Kidney glomerular epithelial cell (primary cell): ENCODE measurements at regions not wholly inside any gene's neighbourhood (a gene's known extent, or its start where the extent isn't known, plus 50 kb on each side); places are given as distances from the start of the nearest gene placed in this dataset.

Experiments
- DNase-seq: peaks from one replicate; lab custom pipeline; 2025; lab: John Stamatoyannopoulos, UW

DNA sequence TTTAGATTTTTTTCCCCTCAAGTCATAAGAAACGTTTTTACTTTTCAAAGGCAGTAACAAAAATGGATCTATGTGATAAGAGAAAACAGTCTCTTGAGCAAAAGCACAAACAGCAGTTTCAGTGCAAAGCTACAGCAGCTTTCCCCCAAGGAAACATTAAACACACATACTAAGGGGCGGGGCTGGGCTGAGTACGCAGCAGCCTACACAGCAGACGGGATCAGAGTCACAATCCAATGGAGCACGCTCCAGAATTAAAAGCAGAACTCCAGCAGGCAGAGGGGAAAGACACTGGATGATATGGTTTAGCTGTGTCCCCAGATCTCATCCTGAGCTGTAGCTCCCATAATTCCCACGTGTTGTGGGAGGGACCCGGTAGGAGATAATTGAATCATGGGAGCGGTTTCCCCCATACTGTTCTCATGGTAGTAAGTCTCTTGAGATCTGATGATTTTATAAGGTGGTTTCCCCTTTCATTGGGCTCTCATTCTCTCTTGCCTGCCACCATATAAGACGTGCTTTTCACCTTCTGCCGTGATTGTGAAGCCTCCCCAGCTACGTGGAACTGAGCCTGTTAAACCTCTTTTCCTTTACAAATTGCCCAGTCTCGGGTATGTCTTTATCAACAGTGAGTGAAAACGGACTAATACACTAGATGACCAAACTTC is 116.2 kb upstream of the SLCO3A1 start:
- no peak for DNase-seq

DNA sequence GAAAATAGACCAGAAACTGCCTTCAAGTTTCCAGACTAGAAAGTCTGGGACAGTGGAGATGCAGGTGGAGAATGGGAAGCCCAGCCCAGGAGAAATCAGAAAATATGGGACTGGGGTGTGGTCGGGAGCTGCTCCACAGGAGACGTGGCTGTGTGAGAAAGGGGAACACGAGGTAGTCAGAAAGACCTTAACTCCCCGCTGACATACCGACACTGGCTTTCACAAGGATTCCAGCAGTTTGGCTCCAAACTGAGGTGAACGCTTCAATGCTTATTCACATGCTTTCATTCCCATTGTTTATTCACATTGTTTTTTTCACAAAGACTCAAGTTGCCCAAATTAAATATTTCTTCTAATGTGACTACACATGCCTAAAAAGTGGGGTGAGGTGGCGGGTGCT is 111.5 kb upstream of the SLCO3A1 start:
- no peak for DNase-seq

DNA sequence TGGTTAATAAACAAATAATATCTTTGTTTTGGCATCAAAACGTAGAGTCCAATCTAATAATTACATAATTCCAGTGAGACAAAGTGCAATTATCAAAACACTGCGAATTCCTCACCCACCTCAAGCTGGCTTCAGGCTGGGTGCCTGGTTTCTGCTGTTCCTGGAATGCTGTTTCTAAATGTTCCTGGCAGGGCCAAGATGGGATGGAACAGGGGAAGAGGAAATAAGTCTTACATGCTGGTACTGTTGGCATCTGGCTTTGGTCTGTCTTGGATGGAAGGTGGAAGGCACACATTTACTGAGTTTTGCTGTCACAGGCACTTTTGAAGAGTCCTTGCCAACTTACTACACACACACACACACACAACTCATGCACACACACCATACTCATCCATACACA is 101.9 kb upstream of the SLCO3A1 start:
- DNase-seq, result no peak

DNA sequence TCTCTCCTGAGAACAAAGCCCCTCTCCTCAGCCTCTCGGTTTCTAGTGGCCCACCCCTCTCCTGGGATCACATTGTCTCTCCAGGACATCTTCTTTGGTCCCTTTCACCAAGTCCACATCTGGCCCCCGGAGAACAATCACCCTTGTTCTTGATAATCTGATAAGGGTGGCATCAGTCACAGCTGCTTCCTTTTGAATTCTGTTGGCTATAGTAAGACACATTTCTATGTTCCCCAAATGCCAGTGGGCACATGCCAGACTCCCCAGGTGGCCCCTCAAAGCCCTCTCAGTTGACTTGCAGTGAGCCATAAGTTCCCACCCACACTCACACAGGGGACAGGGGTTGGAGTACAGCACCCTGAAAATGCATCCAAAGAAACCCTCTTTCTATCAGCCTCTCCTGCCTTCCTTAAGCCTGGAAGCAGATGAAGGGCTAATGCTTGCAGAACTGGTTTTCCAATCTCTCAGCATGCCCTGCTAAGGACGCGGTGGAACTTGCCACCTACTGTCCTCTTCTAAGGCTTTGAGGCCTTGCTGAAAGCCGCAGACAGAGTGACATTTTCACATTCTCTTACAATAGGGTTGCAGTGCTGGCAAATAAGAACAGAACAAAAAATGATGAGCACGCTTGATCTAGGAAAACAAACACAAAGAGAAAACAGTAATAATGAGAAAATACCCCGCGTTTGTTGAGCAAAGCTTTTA is 101.3 kb upstream of the SLCO3A1 start:
- DNase-seq, result no peak

DNA sequence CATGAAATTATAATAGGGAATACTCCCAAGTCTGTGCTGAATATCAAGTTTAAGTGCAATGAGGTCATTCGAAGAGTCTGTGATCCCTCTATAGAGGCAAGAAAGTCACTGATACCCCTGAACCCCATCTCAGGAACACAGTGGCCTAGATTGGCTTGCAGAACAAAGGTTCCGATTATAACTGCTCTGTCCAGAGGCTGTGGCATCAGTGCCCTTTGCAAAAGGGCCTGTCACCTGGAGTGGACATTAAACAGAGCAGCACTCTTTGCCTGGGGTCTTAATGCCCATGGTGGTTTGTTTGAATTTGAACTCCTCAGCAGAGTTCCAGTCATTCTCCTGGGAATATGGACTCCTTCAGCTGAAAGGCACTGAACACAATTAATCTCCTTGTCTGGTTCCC is 93.9 kb upstream of the SLCO3A1 start:
- no peak for DNase-seq

DNA sequence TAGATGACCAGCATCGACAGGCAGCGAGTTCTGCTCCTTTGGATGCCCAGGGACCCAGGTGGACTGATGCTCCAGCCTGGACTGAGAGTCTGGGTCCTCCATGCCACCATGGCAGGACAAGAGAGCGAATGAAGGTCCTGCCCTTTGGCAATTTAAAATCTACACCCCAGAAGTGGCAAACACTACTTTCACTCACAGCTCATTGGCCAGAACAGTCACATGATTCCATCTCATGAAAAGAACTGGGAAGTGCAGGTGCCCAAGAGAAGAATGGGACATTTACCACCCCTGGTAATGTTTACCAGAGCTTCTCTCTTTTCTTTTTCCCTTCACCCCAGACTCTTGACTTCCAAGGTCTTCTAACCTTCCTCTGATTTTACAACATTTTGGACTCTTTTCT is 87.8 kb upstream of the SLCO3A1 start:
- DNase-seq, result no peak

DNA sequence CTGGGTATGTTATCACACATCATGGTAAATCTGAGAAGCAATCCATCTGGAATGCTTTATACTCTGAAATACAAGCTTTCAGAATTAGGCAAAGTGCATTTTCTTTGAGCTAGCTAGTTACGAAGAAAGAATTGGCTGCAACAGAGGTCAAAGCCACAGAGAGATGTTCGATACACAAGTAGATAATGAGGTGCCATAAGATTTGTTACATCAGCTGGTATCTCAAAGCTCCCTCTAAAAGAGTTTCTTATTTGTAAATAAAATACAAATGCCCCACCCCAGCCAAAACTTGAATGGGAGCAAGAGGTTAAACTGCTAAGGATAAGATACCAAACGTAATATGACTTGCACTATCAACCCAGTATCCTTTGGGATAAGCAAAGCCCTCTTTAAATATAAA is 84.0 kb upstream of the SLCO3A1 start:
- no peak for DNase-seq

DNA sequence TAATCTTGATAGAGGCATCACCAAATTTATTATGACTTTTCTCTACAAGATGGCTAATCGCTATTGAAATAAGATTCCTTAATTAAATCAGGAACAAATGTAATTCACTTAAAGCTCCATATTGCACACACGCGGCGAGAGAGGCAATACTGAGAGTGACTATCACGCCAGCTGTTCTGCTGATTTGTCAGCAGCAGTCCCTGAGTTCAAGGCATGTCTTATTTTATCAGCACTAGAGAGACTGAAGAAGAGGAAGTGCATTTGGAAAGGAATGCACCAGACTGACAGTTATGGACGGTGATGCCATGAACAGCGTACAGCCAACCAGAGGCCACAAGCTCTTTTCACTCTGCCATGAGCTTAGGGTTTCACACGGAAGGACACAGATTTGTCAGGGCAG is 83.6 kb upstream of the SLCO3A1 start:
- DNase-seq, result no peak

DNA sequence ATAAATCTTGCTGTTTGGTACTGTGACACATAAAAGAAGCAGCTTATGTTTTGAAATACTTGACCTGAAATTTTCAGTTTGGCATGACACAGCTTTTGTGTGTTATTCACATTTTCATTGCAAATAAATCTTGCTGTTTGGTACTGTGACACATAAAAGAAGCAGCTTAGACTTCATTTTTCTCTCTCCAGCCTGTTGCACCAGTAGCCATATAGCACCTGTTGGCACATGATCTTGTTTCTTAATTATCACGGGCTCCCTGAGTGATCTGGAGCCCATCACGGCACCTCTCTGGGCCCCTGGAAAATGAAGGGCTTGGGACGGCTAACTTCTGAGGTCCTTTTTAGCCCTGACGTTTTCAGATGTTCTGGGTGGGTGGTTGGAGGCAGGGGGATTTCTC is 77.4 kb upstream of the SLCO3A1 start:
- DNase-seq, result no peak

DNA sequence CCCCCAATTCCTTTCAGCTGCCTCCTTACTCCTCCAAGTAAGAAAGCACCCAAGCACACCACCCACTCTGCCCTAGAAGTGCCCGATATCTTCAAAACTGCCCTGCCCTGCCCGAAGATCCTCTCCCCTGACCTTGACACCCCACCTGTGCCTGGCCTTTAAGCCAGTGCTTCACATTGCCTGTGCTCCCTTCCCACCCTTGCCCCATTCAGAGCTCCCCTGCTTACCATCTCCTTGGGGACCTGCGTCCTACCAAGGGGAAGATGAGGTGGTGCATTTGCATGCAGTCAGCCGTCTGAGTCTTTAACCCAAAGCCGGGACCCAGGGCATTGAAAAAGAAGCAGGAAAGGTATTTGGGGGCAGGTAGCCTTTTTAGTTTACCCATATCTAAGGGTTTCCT is 73.5 kb upstream of the SLCO3A1 start:
- no peak for DNase-seq

DNA sequence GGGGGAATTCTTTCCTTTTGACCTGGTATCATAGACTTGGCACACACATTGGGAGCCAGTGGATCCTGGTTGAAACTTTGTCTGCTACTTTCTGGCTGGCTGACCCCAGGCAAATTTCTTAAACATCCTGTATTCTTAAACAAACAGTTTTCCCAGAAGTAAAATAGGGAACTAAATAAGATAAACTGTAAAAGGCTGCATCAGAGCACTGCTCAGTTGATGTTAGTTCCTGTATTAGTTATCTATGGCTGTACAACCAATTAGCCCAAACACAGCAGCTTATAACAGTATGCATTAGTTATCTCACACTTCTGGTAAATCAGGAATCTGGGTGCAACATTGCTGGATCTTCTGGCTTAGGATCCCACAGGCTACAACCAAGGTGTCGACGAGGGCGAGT is 73.1 kb upstream of the SLCO3A1 start:
- no peak for DNase-seq

DNA sequence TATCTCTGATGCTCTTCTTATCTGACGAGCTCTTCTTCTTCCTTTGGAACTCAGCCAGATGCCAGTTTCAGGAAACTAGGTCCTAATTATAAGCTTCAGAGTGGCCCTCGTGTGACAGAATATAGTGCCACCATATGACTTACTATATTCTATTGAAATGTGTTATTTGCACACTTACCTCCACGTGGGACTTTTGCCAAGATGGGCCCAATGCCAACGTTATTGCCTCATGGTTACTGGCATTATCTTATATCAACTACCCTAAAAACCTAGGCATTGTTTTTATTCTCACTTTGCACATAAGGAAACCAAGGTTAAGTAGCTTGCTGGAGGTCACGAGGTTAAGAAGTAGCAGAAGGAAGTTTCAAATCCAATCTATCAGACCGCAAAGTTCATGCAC is 71.3 kb upstream of the SLCO3A1 start:
- no peak for DNase-seq

DNA sequence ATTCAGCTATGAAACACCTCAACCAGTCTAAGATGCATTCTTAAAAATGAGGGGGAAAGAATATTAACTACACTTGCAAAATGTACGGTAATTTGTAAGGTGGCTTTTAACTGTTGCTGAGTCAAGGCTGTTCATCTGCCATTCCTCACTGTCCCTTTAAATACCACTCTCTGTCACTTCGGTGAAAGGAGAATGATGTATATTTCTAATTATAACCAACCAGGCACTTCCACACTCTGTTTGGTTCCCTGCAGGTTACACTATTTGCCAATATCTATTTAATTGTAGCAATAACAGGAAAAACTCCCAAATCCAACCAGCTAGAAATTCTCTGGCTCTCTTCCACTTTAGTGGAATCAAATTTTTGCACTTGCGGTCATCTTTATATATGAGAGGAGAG is 70.5 kb upstream of the SLCO3A1 start:
- DNase-seq, result no peak

DNA sequence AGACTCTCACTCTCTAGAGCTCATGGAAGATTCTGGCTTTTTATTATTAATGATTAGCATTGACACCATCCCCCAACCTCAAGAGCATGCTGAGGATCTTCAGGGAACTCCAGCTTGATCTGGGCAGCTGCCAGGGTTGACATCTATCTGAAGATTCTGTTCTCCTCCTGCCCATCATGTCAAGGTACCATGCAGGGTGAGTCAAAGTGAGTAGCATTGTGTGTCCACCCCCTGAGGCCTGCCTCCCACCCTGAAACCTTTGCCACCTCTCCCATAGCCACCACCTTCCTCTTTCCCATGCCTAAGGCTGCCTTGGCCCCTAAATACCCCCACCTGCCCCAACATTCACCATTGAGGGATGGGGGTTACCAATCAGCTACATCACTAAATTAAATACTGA is 70.1 kb upstream of the SLCO3A1 start:
- DNase-seq, result no peak

DNA sequence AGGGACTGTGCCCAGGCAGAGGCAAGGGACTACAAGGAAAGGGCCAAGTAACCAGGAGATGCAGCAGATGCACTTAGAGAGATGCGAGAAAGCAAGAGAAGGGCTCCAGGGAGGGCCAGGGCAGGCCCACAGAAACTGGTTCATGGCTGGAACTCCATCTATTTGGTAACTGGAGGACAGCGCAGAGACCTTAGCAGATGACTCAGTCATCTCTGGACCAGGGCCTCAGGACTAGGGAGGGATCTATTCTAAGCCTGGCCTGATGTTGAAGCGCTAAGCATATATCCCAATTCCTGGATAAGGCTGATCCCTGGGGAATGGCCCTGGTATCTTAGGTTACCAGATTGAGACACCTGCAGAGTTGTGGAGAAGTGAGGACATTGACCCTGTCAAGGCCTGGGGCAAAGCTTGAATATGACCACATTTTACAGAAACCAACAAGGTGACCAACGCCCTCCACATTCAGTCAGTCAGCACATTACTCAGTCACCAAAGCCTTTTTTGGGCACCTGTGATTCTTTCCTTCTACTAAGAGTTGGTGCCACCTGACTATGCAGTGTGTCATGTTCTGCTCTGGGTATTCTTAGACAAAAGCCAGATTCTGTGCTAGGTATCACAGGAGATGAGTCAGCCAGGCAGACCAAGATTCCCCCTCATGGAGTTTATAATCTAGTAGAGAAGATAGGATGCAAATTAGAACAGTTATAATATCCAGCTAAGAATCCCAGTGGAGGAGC is 68.4 kb upstream of the SLCO3A1 start:
- DNase-seq, result no peak

DNA sequence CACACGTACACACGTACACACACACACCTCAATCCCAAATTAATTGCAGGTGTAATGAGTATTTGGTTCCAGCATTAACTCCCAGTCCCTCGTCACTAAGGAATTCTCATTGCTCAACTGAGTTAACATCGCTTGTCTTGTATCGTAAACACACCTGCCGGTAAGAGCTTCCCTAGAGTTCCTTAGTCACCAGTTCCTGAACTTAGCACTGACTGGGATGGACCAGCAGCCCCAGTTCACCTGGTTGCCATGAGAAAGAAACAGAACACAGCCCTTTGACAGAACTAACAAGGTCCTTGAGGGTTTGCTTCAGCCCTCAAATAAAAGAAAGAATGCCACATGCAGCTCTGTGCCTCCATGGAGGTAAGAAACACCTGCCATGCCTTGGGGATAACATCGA is 66.3 kb upstream of the SLCO3A1 start:
- no peak for DNase-seq

DNA sequence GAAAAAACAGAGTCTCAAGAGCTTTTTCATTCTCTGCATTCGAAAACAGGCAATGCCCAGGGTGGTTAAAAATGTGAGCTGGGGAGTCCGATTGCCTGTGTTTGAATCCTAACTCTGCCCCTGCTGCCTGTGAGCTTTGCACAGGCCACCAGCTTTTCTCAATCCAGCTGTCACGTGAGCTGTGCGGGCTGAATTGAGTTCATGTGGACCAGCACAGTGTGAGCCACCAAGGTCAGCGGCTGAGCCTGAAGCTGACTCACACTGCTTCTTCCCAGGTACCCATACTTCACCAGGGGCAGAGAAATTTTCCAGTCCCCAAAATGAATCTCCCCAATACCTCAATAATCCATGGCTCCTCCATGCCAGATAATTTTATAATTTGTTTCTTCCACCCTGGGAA is 64.4 kb upstream of the SLCO3A1 start:
- no peak for DNase-seq

DNA sequence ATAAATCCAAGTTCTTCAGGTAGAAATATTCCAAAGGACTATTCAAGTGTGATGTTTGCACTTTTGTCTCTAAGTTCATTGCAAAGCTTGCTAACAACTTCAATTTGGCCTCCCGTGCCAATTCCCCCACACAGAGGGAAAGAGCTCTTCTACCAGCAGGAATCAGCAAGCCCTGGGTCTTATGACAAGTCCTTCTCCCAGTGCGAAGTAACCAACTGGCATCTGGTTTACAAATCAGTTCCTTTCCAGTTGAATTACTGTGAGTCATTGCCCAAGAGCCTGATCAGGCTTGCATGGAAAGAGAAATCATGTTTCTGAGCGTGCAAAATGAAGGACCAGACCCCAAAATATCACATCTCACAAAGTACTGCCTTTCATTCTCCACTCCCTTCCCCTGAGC is 62.7 kb upstream of the SLCO3A1 start:
- no peak for DNase-seq

DNA sequence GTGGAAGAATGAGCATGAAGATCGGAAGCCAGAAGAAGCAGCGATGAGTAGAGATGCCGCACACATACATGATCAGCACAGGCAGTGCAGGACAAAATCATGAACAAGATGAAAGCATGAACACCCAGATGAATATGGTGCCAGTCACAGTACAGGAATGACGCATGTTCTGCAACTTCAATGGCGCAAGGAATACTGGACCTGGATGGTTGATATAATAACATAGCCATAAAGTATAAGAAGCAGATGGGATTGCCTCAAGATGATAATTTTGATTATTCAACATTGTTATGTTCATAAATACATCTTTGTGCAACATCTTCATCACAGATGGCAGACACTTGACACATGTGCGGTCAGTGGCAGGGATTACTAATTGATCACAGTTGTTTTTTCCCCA is 59.7 kb upstream of the SLCO3A1 start:
- no peak for DNase-seq

DNA sequence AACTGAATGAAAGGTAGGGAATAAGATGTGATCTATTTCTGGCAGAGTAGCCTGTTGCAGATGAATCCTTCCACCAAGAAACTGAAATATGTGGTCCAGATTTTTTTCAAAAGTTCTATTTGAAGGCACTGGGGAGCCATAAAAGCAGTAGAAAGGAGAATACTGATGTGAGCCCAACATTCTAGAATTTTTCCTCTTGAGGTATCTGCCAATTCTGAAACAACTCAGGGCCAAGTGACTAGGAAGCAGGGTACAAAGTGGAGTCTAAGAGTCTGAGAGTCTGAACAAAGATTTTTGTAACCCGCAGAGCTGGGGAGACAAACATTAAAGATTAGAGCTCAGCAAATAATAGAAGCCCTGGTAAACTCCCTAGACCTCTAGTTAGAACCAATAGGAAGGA is 58.3 kb upstream of the SLCO3A1 start:
- DNase-seq, result no peak

DNA sequence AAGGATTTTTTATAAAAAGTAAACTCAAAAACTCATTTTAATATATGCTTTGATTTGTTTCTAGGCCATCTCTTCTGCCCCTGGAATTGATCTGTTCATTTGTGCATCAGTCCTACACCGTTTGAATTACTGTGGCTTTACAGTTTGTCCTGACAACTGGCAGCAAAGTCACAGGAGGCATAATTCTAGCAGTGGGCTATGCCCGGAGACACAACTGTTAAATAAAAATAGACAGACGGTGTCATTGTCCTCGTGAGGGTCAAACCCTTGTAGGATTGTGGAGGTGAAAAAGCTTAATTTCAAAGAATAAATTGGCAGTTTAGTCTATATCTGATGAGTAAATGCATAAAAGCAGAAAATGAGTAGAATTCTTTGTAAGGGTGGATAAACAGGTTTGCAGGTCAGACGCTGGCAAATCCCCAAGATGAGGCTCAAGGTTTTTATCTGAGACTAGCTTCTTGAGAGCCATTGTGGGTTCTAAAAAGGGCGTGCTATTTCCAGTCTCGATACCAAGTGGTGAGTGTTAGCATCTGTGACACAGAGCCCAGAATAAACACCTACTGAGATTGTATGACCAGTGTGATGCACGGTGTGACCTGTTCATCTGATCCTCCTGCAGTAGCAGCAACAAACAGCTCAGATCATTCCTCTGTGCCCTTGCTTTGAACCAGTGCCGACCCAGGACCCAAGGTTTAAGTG is 51.5 kb upstream of the SLCO3A1 start:
- DNase-seq, result no peak

DNA sequence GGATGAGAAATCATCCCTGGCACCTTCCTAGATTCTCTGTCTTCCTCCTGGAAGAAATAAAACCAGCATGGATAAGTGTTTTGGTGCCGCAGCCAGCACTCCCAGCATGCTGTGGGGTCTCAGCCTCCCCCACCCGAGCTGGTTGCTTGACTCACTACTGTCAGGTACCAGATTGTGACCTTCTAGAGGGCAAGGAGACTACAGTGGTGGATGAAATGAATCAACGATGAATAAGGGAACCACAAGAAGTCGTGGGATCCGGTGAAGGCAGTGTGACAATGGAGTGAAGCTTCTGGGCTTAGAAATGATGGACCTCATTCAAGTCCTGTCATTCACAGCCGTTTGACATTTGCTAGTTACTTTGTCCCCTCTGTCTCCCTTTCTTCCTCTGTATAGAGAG is 50.2 kb upstream of the SLCO3A1 start:
- DNase-seq, result no peak
